H1 (cell line): ENCODE measurements at regions not wholly inside any gene's neighbourhood (a gene's known extent, or its start where the extent isn't known, plus 50 kb on each side); places are given as distances from the start of the nearest gene placed in this dataset.

Source experiments
- CTCF ChIA-PET: fragments of 300-600 bp; sonication (Branson Sonifier 250); formaldehyde crosslinking; loops from one replicate; lab custom pipeline; 2021; ENCODE audit not compliant: partially characterized antibody; lab: Charles Lee
- POLR2A ChIA-PET: fragments of 300-600 bp; sonication (Branson Sonifier 250); formaldehyde crosslinking; loops from one replicate; lab custom pipeline; 2021; ENCODE audit warnings: inconsistent platforms; ENCODE audit not compliant: partially characterized antibody; lab: Charles Lee
- DNase-seq, 2 experiments: peaks; one replicate each; pipeline versions ENCODE4 v3.0.0 to v3.0.0-alpha.2; 2010 to 2022; ENCODE audit warnings: low spot score in 2 of 2, low read depth in 1 of 2, mixed read lengths in 1 of 2
- FAIRE-seq: peaks from 2 replicates; lab custom pipeline; 2011; peaks lifted over from hg19 to GRCh38; lab: Jason Lieb, UNC
- H2AFZ ChIP-seq: 2 replicates; pipeline ENCODE4 v1.8.1; 2012; ENCODE audit warnings: low read length, inconsistent platforms
- H2AK5ac ChIP-seq: 2 replicates; pipeline ENCODE4 v1.6.1; 2013; ENCODE audit warnings: low read depth, low read length
- H2BK120ac ChIP-seq: replicated peaks from 2 replicates; pipeline ENCODE3; 2013; ENCODE audit warnings: low read depth, low read length, inconsistent platforms
- H2BK12ac ChIP-seq: 2 replicates; pipeline ENCODE4 v1.6.1; 2013; ENCODE audit warnings: low read depth, low read length
- H2BK15ac ChIP-seq: 2 replicates; pipeline ENCODE4 v1.6.1; 2013; ENCODE audit warnings: low read length
- H2BK20ac ChIP-seq: 2 replicates; pipeline ENCODE4 v1.6.1; 2013; ENCODE audit warnings: low read length
- H2BK5ac ChIP-seq: 2 replicates; pipeline ENCODE4 v1.6.1; 2013; ENCODE audit warnings: low read depth, low read length
- H3K14ac ChIP-seq: 2 replicates; pipeline ENCODE4 v1.6.1; 2013; ENCODE audit warnings: inconsistent platforms; ENCODE audit not compliant: insufficient read length
- H3K18ac ChIP-seq: 2 replicates; pipeline ENCODE4 v1.6.1; 2013; ENCODE audit warnings: low read length; ENCODE audit errors: extremely low read depth
- H3K23ac ChIP-seq: 2 replicates; pipeline ENCODE4 v1.6.1; 2013; ENCODE audit warnings: inconsistent platforms; ENCODE audit not compliant: insufficient read length
- H3K23me2 ChIP-seq: 2 replicates; pipeline ENCODE4 v1.6.1; 2013; ENCODE audit warnings: low read depth, low read length
- H3K27ac ChIP-seq: 2 replicates; pipeline ENCODE4 v1.6.1; 2011; ENCODE audit warnings: low read depth, low read length, inconsistent platforms
- H3K27me3 ChIP-seq, 4 experiments: replicated peaks in 1 of 4; 1 replicate in 1 of 4; 2 replicates in 3 of 4; pipeline versions ENCODE4 v1.6.1 to v1.8.1; 2011 to 2013; ENCODE audit warnings: low read length in 3 of 4, mild to moderate bottlenecking in 3 of 4, inconsistent platforms in 2 of 4, mixed read lengths in 2 of 4, moderate library complexity in 1 of 4; ENCODE audit not compliant: control insufficient read depth in 3 of 4, insufficient read depth in 3 of 4; ENCODE audit errors: extremely low read depth in 1 of 4
- H3K36me3 ChIP-seq, 4 experiments: 2 replicates each; pipeline versions ENCODE4 v1.6.1 to v1.8.1; 2011 to 2013; ENCODE audit warnings: mild to moderate bottlenecking in 4 of 4, low read length in 3 of 4, moderate library complexity in 2 of 4, control low read depth in 1 of 4, inconsistent platforms in 1 of 4; ENCODE audit not compliant: insufficient read depth in 4 of 4, control insufficient read depth in 2 of 4
- H3K4ac ChIP-seq: replicated peaks from 2 replicates; pipeline ENCODE3; 2013; ENCODE audit warnings: low read length, low read depth, mixed read lengths, inconsistent platforms; ENCODE audit not compliant: insufficient read length
- H3K4me1 ChIP-seq, 4 experiments: replicated peaks in 1 of 4; 1 replicate in 1 of 4; 2 replicates in 3 of 4; pipeline versions ENCODE4 v1.6.1 to v1.8.1; 2011 to 2013; ENCODE audit warnings: low read length in 3 of 4, inconsistent platforms in 2 of 4, mixed read lengths in 1 of 4; ENCODE audit not compliant: insufficient read depth in 4 of 4, control insufficient read depth in 3 of 4
- H3K4me2 ChIP-seq, 2 experiments: 2 replicates each; pipeline versions ENCODE4 v1.6.1 to v1.8.1; 2011 to 2013; ENCODE audit warnings: low read depth in 2 of 2, low read length in 2 of 2, control low read depth in 1 of 2, inconsistent platforms in 1 of 2, mild to moderate bottlenecking in 1 of 2; ENCODE audit not compliant: insufficient read depth in 1 of 2
- H3K4me3 ChIP-seq, 4 experiments: fragments of 200-600, 300-600 bp in 1 of 4; sonication (generic), shearing (Covaris generic), sonication (Bioruptor Twin) in 1 of 4; 2 replicates each; pipeline versions ENCODE4 v1.5.1 to v1.8.1; 2011 to 2016; ENCODE audit warnings: low read length in 4 of 4, low read depth in 3 of 4, control low read depth in 2 of 4, inconsistent platforms in 2 of 4, mild to moderate bottlenecking in 2 of 4, mixed read lengths in 1 of 4, moderate library complexity in 1 of 4; ENCODE audit not compliant: insufficient read depth in 2 of 4; ENCODE audit errors: extremely low read depth in 1 of 4
- H3K56ac ChIP-seq: replicated peaks from 2 replicates; pipeline ENCODE3; 2013; ENCODE audit warnings: low read depth, mild to moderate bottlenecking, mixed read lengths, low read length, inconsistent platforms; ENCODE audit not compliant: insufficient read length
- H3K79me1 ChIP-seq: 2 replicates; pipeline ENCODE4 v1.6.1; 2013; ENCODE audit warnings: low read depth, low read length, control low read depth
- H3K79me2 ChIP-seq, 2 experiments: 2 replicates each; pipeline versions ENCODE4 v1.6.1 to v1.8.1; 2012 to 2013; ENCODE audit warnings: low read length in 2 of 2, mild to moderate bottlenecking in 2 of 2, inconsistent platforms in 1 of 2; ENCODE audit not compliant: insufficient read depth in 2 of 2, control insufficient read depth in 1 of 2
- H3K9ac ChIP-seq, 4 experiments: replicated peaks in 1 of 4; 1 replicate in 1 of 4; 2 replicates in 3 of 4; pipeline versions ENCODE4 v1.6.1 to v1.8.1; 2011 to 2013; ENCODE audit warnings: low read depth in 3 of 4, low read length in 3 of 4, control low read depth in 2 of 4, mild to moderate bottlenecking in 2 of 4, moderate library complexity in 2 of 4, inconsistent platforms in 1 of 4; ENCODE audit errors: extremely low read depth in 1 of 4
- H3K9me3 ChIP-seq, 2 experiments: 2 replicates each; pipeline versions ENCODE4 v1.6.1 to v1.8.1; 2012 to 2013; ENCODE audit warnings: mild to moderate bottlenecking in 2 of 2, moderate library complexity in 2 of 2, control low read depth in 1 of 2, inconsistent platforms in 1 of 2, low read depth in 1 of 2, low read length in 1 of 2, mixed read lengths in 1 of 2; ENCODE audit not compliant: insufficient read depth in 2 of 2
- H4K20me1 ChIP-seq, 2 experiments: replicated peaks in 1 of 2; 2 replicates each; pipeline versions ENCODE3 to v1.8.1; 2011 to 2013; ENCODE audit warnings: inconsistent platforms in 2 of 2, low read length in 2 of 2, mild to moderate bottlenecking in 1 of 2; ENCODE audit not compliant: insufficient read depth in 2 of 2, control insufficient read depth in 1 of 2
- H4K5ac ChIP-seq: 2 replicates; pipeline ENCODE4 v1.6.1; 2013; ENCODE audit warnings: low read length, low read depth, mixed read lengths, inconsistent platforms; ENCODE audit not compliant: insufficient read length
- H4K8ac ChIP-seq: 2 replicates; pipeline ENCODE4 v1.8.0; 2013; ENCODE audit warnings: mild to moderate bottlenecking, moderate library complexity, low read length, inconsistent platforms; ENCODE audit not compliant: insufficient read depth; ENCODE audit errors: extremely low read depth
- H4K91ac ChIP-seq: replicated peaks from 2 replicates; pipeline ENCODE3; 2013; ENCODE audit warnings: low read length, mixed read lengths, inconsistent platforms; ENCODE audit not compliant: insufficient read length
- CHD2 ChIP-seq: IDR thresholded peaks from 2 replicates; pipeline ENCODE4 v1.6.1; 2012; ENCODE audit warnings: low read length, improper control_type of control experiment
- RAD21 ChIP-seq, 2 experiments: IDR thresholded peaks in 1 of 2; conservative IDR thresholded peaks in 1 of 2; 2 replicates each; pipeline ENCODE4 v1.6.1; 2011; ENCODE audit warnings: low read depth in 2 of 2, low read length in 2 of 2, improper control_type of control experiment in 1 of 2, inconsistent platforms in 1 of 2, mild to moderate bottlenecking in 1 of 2, moderate library complexity in 1 of 2
- WGBS, 2 experiments: shearing (Covaris generic) in 1 of 2; methylation state at CpG; one replicate each; pipeline versions ENCODE4 v1.1.6 to v1.1.7; 2013 to 2015; ENCODE audit warnings: low lambda C conversion rate in 2 of 2, mixed read lengths in 2 of 2, inconsistent platforms in 1 of 2, low coverage in 1 of 2, missing lambda C conversion rate in 1 of 2; ENCODE audit not compliant: insufficient replicate concordance in 2 of 2, insufficient coverage in 1 of 2, insufficient read length in 1 of 2; ENCODE audit errors: extremely low coverage in 1 of 2, missing lambda C conversion rate in 1 of 2; 5-methylcytosine and 5-hydroxymethylcytosine counted together

DNA sequence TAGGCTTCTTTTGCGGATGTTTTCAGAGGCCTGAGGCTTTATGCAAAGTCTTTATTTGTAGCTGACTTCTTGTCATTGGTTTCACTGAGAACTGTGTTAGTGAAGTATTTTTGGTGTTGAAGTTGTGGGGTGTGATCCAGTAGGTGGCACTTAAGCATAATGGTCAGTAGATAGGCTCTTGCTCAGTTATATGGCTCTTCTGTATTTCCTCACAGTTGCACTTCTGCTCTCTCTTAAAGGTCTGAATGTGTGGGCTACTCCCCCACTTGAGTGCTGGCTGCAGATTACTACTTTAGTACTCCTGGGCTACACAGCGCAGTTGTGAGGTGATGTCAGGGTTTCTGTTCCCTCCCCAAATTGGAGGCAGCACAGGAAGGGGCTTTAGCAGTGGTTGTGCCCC is 133.8 kb upstream of the SCN7A start:
- POLR2A ChIA-PET = interaction anchor here (1.4 kb wide), 1 partner anchor 17 kb away, joined by 4 read pairs; no protein-coding TSS in a partner anchor
- CTCF ChIA-PET = interaction anchor here (1.0 to 7.1 kb wide), 6 partner anchors 8 to 96 kb away, joined by 3 to 47 read pairs (median 6); no protein-coding TSS in a partner anchor
- no peaks in the 10 kb centered on the region for H3K27me3 ChIP-seq

More for the DNA sequence above, 133.8 kb upstream of the SCN7A start:
- H2AK5ac ChIP-seq = no peak overlapping the region
- FAIRE-seq = no peak
- H3K23ac ChIP-seq = no peak overlapping the region
- DNase-seq = no peak
- peaks cover 0 to 6% (median 1%) of the 10 kb centered on the region in 4 experiments; a peak in 1 of 7 replicates for H3K4me1 ChIP-seq
- H2AFZ ChIP-seq = 0 out of 2 replicates have a peak overlapping the region, but pooled peaks have one; percentile 60
- H3K4me2 ChIP-seq = no peak overlapping the region
- H2BK20ac ChIP-seq = no peak overlapping the region
- no peak overlapping the region for H3K4ac ChIP-seq
- H3K79me1 ChIP-seq = no peaks in the 10 kb centered on the region
- no peak overlapping the region for H3K27ac ChIP-seq
- no peaks in the 10 kb centered on the region for H3K9me3 ChIP-seq
- H3K9ac ChIP-seq = no peak overlapping the region
- no peak overlapping the region for H2BK120ac ChIP-seq
- H3K36me3 ChIP-seq = no peaks in the 10 kb centered on the region
- H2BK15ac ChIP-seq = no peak overlapping the region
- no peak overlapping the region; the same call in 1 of the 2 replicates for H3K18ac ChIP-seq
- H2BK12ac ChIP-seq = no peak overlapping the region; the same call in 1 of the 2 replicates
- no peak overlapping the region for H3K56ac ChIP-seq
- H2BK5ac ChIP-seq = no peak overlapping the region
- H4K8ac ChIP-seq = no peak overlapping the region
- no peak overlapping the region for H4K5ac ChIP-seq
- H3K79me2 ChIP-seq = no peaks in the 10 kb centered on the region
- TF ChIP-seq RAD21 (IDR thresholded peaks at IDR 0.05 in 1 of 2, conservative IDR thresholded peaks at IDR 0.05 in 1 of 2; ENCODE audit: low read depth in 2 of 2, low read length in 2 of 2) (peak; percentile 17 to 40; a peak in 3 of 4 replicates), CHD2 (no peak)
- no peak overlapping the region for H4K91ac ChIP-seq
- no peaks in the 10 kb centered on the region for H3K23me2 ChIP-seq
- H4K20me1 ChIP-seq = no peaks in the 10 kb centered on the region
- no peak overlapping the region for H3K4me3 ChIP-seq
- 90% methylated on average over 2 of the region's 2 CpGs; no CpG with 5 or more reads in 1 of the 2 experiments for WGBS, 2 experiments
- no peak overlapping the region for H3K14ac ChIP-seq
